ENCODE measurements at regions not wholly inside any gene's neighbourhood (a gene's known extent, or its start where the extent isn't known, plus 50 kb on each side); places are given as distances from the start of the nearest gene placed in this dataset.

GRCh38 chr4:157443537-157443936 lies 223.0 kb downstream of the GRIA2 start:
- no peaks in the 10 kb centered on the region for H3K4me1 Mint-ChIP-seq (ENCODE audit: low read depth, unreplicated experiment)
- no peak overlapping the region for H3K27ac Mint-ChIP-seq (ENCODE audit: unreplicated experiment)
- DNase-seq = no peak
- H3K27me3 Mint-ChIP-seq (ENCODE audit: unreplicated experiment) = no peaks in the 10 kb centered on the region
- no peak overlapping the region for H3K4me3 Mint-ChIP-seq (ENCODE audit: low read depth, unreplicated experiment)
- no peaks in the 10 kb centered on the region for H3K36me3 Mint-ChIP-seq (ENCODE audit: insufficient read depth, unreplicated experiment)
- intact Hi-C loops (cut with micrococcal nuclease; ENCODE audit: unreplicated experiment) = no loop called here
- TF ChIP-seq, protein P1, sequence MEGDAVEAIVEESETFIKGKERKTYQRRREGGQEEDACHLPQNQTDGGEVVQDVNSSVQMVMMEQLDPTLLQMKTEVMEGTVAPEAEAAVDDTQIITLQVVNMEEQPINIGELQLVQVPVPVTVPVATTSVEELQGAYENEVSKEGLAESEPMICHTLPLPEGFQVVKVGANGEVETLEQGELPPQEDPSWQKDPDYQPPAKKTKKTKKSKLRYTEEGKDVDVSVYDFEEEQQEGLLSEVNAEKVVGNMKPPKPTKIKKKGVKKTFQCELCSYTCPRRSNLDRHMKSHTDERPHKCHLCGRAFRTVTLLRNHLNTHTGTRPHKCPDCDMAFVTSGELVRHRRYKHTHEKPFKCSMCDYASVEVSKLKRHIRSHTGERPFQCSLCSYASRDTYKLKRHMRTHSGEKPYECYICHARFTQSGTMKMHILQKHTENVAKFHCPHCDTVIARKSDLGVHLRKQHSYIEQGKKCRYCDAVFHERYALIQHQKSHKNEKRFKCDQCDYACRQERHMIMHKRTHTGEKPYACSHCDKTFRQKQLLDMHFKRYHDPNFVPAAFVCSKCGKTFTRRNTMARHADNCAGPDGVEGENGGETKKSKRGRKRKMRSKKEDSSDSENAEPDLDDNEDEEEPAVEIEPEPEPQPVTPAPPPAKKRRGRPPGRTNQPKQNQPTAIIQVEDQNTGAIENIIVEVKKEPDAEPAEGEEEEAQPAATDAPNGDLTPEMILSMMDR (IDR thresholded peaks at IDR 0.05; ENCODE audit: unreplicated experiment) = no peak
- peaks cover 2% of the 10 kb centered on the region for H3K9me3 Mint-ChIP-seq (ENCODE audit: low read depth, unreplicated experiment)
- no TSS peak for BruUV-seq (replicated peaks)
- CTCF ChIA-PET = no interaction called here

GRCh38 chr4:157425897-157426296 lies 205.4 kb downstream of the GRIA2 start:
- no peaks in the 10 kb centered on the region for H3K27me3 Mint-ChIP-seq (ENCODE audit: unreplicated experiment)
- intact Hi-C loops (cut with micrococcal nuclease; ENCODE audit: unreplicated experiment) = no loop called here
- no peaks in the 10 kb centered on the region for H3K4me1 Mint-ChIP-seq (ENCODE audit: low read depth, unreplicated experiment)
- H3K4me3 Mint-ChIP-seq (ENCODE audit: low read depth, unreplicated experiment) = no peak overlapping the region
- TF ChIP-seq, protein P1 (IDR thresholded peaks at IDR 0.05; ENCODE audit: unreplicated experiment) = no peak
- H3K27ac Mint-ChIP-seq (ENCODE audit: unreplicated experiment) = no peak overlapping the region
- peaks cover 3% of the 10 kb centered on the region for H3K9me3 Mint-ChIP-seq (ENCODE audit: low read depth, unreplicated experiment)
- no peaks in the 10 kb centered on the region for H3K36me3 Mint-ChIP-seq (ENCODE audit: insufficient read depth, unreplicated experiment)
- no TSS peak for BruUV-seq (replicated peaks)
- DNase-seq = no peak
- CTCF ChIA-PET = no interaction called here

DNA sequence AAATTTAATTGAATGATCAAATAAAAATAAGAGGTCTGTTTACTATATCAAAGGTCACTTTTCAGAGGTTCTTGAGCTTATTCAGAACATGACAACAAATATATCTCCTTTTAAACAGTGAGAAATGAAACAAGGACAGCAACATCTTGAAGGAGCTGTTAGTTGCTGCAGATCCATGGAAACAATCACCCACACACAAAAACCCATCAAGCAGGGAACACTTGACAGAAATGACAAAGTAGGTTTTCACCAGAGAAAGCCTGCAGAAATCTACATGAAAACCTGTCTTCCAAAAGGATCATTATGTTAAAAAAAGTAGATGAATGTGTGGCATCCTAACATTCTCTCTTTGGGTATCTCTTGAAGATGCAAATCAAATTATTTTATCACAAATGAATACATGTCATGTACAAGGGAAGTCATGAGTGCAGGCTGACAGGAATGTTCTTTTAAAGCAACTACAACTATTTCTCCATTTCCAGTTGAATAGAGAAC lies 203.0 kb downstream of the GRIA2 start:
- TF ChIP-seq, protein P1 (IDR thresholded peaks at IDR 0.05; ENCODE audit: unreplicated experiment) = no peak
- Mint-ChIP-seq H3K4me1 (ENCODE audit: low read depth, unreplicated experiment) (no peaks in the 10 kb centered on the region), H3K36me3 (ENCODE audit: insufficient read depth, unreplicated experiment) (no peaks in the 10 kb centered on the region), H3K27ac (ENCODE audit: unreplicated experiment) (no peak overlapping the region), H3K4me3 (ENCODE audit: low read depth, unreplicated experiment) (no peak overlapping the region), H3K9me3 (ENCODE audit: low read depth, unreplicated experiment) (peaks cover 3% of the 10 kb centered on the region), H3K27me3 (ENCODE audit: unreplicated experiment) (no peaks in the 10 kb centered on the region)
- intact Hi-C loops (cut with micrococcal nuclease; ENCODE audit: unreplicated experiment) = no loop called here
- CTCF ChIA-PET = no interaction called here
- BruUV-seq (replicated peaks) = no TSS peak
- no peak for DNase-seq

GRCh38 chr4:157421365-157421764 lies 200.8 kb downstream of the GRIA2 start:
- Mint-ChIP-seq H3K27ac (ENCODE audit: unreplicated experiment) (no peak overlapping the region), H3K9me3 (ENCODE audit: low read depth, unreplicated experiment) (no peaks in the 10 kb centered on the region), H3K27me3 (ENCODE audit: unreplicated experiment) (no peaks in the 10 kb centered on the region), H3K36me3 (ENCODE audit: insufficient read depth, unreplicated experiment) (no peaks in the 10 kb centered on the region), H3K4me1 (ENCODE audit: low read depth, unreplicated experiment) (no peaks in the 10 kb centered on the region), H3K4me3 (ENCODE audit: low read depth, unreplicated experiment) (no peak overlapping the region)
- CTCF ChIA-PET = no interaction called here
- intact Hi-C loops (cut with micrococcal nuclease; ENCODE audit: unreplicated experiment) = no loop called here
- DNase-seq = no peak
- TF ChIP-seq, protein P1 (IDR thresholded peaks at IDR 0.05; ENCODE audit: unreplicated experiment) = no peak
- BruUV-seq (replicated peaks) = no TSS peak

Measured in Calu3 (cell line).